ENCODE measurements at regions not wholly inside any gene's neighbourhood (a gene's known extent, or its start where the extent isn't known, plus 50 kb on each side); places are given as distances from the start of the nearest gene placed in this dataset.
A peak's percentile ranks its signal among the peaks of the same experiment; 100 is the strongest.
"Not testable (repeated sequence)": the region's sequence is repeated elsewhere in the genome, so short reads cannot be mapped to it uniquely, and the experiment has no call there.

DNA sequence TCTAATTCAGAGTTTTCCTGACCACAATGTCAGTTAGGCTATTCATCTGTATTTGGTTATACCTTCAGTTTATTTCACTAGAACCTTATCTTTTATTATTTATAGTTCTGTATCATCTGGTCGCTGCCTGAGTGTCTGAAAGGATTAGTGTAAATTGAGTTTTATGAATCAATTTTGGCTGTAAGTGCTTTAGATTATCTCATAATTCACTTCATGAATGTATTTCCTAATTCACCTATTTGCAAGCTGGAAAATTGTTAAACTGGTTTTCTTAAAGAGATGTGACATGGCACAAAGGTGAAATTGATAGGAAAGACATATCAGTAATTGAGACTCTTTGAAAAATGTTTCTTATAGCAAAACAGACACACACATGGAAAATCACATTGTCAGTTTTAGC lies 242.4 kb upstream of the ACO1 start:
- 28 to 55% (median 46%) methylated on average over 1 of the region's 1 CpG for WGBS, 4 donors
- intact Hi-C loops (cut with DNase I): no loop called here
- no peaks in the 10 kb centered on the region for H3K27me3 ChIP-seq
- ATAC-seq (no peak), DNase-seq (no peak)
- TF ChIP-seq POLR2A (IDR thresholded peaks at IDR 0.05): no peak
- TF ChIP-seq, protein P1, sequence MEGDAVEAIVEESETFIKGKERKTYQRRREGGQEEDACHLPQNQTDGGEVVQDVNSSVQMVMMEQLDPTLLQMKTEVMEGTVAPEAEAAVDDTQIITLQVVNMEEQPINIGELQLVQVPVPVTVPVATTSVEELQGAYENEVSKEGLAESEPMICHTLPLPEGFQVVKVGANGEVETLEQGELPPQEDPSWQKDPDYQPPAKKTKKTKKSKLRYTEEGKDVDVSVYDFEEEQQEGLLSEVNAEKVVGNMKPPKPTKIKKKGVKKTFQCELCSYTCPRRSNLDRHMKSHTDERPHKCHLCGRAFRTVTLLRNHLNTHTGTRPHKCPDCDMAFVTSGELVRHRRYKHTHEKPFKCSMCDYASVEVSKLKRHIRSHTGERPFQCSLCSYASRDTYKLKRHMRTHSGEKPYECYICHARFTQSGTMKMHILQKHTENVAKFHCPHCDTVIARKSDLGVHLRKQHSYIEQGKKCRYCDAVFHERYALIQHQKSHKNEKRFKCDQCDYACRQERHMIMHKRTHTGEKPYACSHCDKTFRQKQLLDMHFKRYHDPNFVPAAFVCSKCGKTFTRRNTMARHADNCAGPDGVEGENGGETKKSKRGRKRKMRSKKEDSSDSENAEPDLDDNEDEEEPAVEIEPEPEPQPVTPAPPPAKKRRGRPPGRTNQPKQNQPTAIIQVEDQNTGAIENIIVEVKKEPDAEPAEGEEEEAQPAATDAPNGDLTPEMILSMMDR (IDR thresholded peaks at IDR 0.05): no peak
- no peak overlapping the region for H3K4me3 ChIP-seq
- no peaks in the 10 kb centered on the region for H3K36me3 ChIP-seq
- H3K4me1 ChIP-seq: no peaks in the 10 kb centered on the region
- H3K9me3 ChIP-seq: peaks cover 0 to 6% (median 0%) of the 10 kb centered on the region in 12 donors
- no peak overlapping the region for H3K27ac ChIP-seq

DNA sequence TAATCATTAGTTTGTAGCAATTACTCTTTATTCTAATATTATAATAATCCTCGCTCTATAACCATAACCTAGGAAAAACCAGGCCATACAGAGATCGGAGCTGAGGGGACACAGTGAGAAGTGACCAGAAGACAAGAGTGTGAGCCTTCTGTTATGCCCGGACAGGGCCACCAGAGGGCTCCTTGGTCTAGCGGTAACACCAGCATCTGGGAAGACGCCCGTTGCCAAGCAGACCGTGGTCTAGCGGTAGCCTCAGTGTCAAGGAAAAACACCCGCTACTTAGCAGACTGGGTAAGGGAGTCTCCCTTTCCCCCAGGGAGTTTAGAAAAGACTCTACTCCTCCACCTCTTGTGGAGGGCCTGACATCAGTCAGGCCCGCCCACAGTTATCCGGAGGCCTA lies 235.9 kb upstream of the ACO1 start:
- intact Hi-C loops (cut with DNase I); H3K4me3 ChIP-seq; ATAC-seq; H3K27me3 ChIP-seq; H3K9me3 ChIP-seq; H3K36me3 ChIP-seq; H3K4me1 ChIP-seq; DNase-seq; H3K27ac ChIP-seq: not testable (repeated sequence)
- WGBS, 4 donors: 72 to 88% (median 82%) methylated on average over 11 of the region's 11 CpGs
- TF ChIP-seq, protein P1 (IDR thresholded peaks at IDR 0.05): peak in 1 of 12 donors; percentile 20

DNA sequence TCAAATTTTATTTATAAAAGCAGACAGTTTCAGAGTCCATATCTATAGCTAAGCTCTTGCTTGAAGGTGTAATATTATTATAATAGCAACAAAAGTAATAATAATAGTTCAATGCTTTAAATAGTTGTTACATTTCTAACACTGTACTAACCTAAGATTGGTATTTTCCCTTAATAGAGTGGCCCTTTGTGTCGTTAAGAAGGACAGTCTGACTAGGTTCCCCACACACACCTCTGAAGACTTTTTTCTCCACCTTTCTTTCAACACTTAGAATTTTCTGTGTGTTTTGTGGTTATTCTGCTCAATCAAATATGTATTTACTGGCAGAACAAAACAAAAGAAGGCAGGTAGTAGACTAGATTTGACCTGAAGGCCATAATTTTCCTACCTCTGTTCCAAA lies 223.2 kb upstream of the ACO1 start:
- Histone ChIP-seq H3K4me3 (no peak overlapping the region), H3K36me3 (no peaks in the 10 kb centered on the region), H3K27ac (no peak overlapping the region), H3K4me1 (no peaks in the 10 kb centered on the region), H3K27me3 (no peaks in the 10 kb centered on the region), H3K9me3 (no peaks in the 10 kb centered on the region)
- ATAC-seq (no peak), DNase-seq (no peak)
- WGBS, 4 donors: 71 to 80% (median 75%) methylated on average over 1 of the region's 1 CpG
- intact Hi-C loops (cut with DNase I): no loop called here
- TF ChIP-seq POLR2A (IDR thresholded peaks at IDR 0.05): no peak
- TF ChIP-seq, protein P1 (IDR thresholded peaks at IDR 0.05): no peak

DNA sequence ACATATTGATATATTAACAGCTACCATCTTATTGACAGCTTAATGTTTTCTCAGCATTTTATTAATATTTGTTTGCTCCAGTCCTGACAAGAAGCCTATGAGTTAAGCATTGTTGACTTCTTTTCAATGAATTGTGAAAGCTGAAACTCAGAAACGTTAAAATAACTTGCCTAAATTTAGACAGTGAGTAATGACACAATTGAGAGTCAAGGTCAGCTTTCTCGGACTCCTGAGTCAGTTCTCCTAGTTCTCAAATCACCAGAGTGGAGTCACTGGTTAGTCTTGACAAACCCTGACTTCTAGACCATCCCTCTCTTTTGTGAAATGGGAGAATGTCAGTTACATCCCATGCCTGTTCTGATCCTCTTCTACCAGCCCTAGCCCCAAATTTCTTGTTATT lies 222.7 kb upstream of the ACO1 start:
- WGBS, 4 donors: 41 to 51% (median 45%) methylated on average over 2 of the region's 2 CpGs

DNA sequence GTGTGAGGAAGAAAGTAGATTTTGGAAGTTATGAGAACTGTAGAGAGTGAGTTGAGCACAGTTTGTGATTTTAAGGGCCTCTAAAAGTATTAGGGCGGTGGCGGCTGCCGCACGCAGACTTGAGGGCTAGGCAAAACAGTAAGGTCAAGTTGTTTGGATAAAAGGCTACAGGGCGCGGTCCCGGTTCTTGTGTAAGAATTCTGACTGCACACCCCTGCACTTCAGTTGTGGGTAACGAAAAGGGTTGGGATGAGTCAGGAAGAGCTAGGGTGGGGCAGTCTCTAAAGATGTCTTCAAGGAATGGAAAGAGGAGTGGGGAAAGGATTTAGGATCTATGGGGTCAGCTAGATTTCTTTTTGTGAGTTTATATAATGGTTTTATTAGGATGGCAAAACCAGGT lies 218.1 kb upstream of the ACO1 start:
- H3K9me3 ChIP-seq; H3K4me1 ChIP-seq; H3K27ac ChIP-seq; H3K36me3 ChIP-seq; H3K27me3 ChIP-seq; ATAC-seq; DNase-seq; H3K4me3 ChIP-seq; intact Hi-C loops (cut with DNase I): not testable (repeated sequence)
- WGBS, 4 donors: 88 to 97% (median 90%) methylated on average over 8 of the region's 8 CpGs

More for the DNA sequence above, 222.7 kb upstream of the ACO1 start:
- intact Hi-C loops (cut with DNase I): no loop called here
- H3K36me3 ChIP-seq: no peaks in the 10 kb centered on the region
- no peaks in the 10 kb centered on the region for H3K9me3 ChIP-seq
- no peak overlapping the region for H3K4me3 ChIP-seq
- no peaks in the 10 kb centered on the region for H3K4me1 ChIP-seq
- no peak for DNase-seq
- no peak for ATAC-seq
- TF ChIP-seq, protein P1 (IDR thresholded peaks at IDR 0.05): no peak
- no peak for TF ChIP-seq POLR2A (IDR thresholded peaks at IDR 0.05)
- H3K27ac ChIP-seq: no peak overlapping the region
- no peaks in the 10 kb centered on the region for H3K27me3 ChIP-seq
